IMR-90 (cell line): ENCODE measurements at regions not wholly inside any gene's neighbourhood (a gene's known extent, or its start where the extent isn't known, plus 50 kb on each side); places are given as distances from the start of the nearest gene placed in this dataset.

Experiments
- ATAC-seq: fragments of 200-7000 bp; cut with Tn5 transposase; 2 replicates; pipeline ENCODE4 v1.9.1; 2020; ENCODE audit warnings: low read depth, mild to moderate bottlenecking, moderate library complexity
- BruUV-seq: library from RNA; stranded (reverse); fragments of 400-500 nt; replicated peaks from 2 replicates; lab custom pipeline; 2021; lab: Mats Ljungman, UMichigan
- CTCF ChIA-PET: fragments of 300-600 bp; formaldehyde crosslinking; extraction: SDS; loops from one replicate; lab custom pipeline; 2021; ENCODE audit warnings: antibody characterized with exemption; lab: Yijun Ruan, JAX
- POLR2A ChIA-PET: fragments of 300-600 bp; sonication (Branson Sonifier 250); formaldehyde crosslinking; loops from one replicate; lab custom pipeline; 2022; ENCODE audit warnings: antibody characterized with exemption; ENCODE audit not compliant: unreplicated experiment; lab: Charles Lee
- DNase-seq: peaks from one replicate; pipeline ENCODE4 v3.0.0; 2013
- H2AFZ ChIP-seq: replicated peaks from 2 replicates; pipeline ENCODE3; 2013; ENCODE audit warnings: low read length, mild to moderate bottlenecking; ENCODE audit not compliant: poor library complexity
- H2AK5ac ChIP-seq: 2 replicates; pipeline ENCODE4 v1.6.1; 2013; ENCODE audit warnings: low read depth, low read length, inconsistent platforms
- H2AK9ac ChIP-seq: replicated peaks from 2 replicates; pipeline ENCODE3; 2013; ENCODE audit warnings: mild to moderate bottlenecking, low read depth, low read length, moderate library complexity; ENCODE audit not compliant: poor library complexity
- H2BK120ac ChIP-seq: 2 replicates; pipeline ENCODE4 v1.6.1; 2013; ENCODE audit warnings: low read depth, low read length, inconsistent platforms
- H2BK15ac ChIP-seq: 3 replicates; pipeline ENCODE4 v1.6.1; 2013; ENCODE audit warnings: low read depth, low read length, inconsistent platforms
- H2BK20ac ChIP-seq: 2 replicates; pipeline ENCODE4 v1.6.1; 2013; ENCODE audit warnings: low read depth, mild to moderate bottlenecking, inconsistent platforms, low read length, moderate library complexity
- H2BK5ac ChIP-seq: 2 replicates; pipeline ENCODE4 v1.6.1; 2013; ENCODE audit warnings: mild to moderate bottlenecking, low read depth, low read length, inconsistent platforms; ENCODE audit not compliant: poor library complexity, severe bottlenecking
- H3K14ac ChIP-seq: replicated peaks from 2 replicates; pipeline ENCODE4 v1.6.1; 2013; ENCODE audit warnings: low read depth, low read length, inconsistent platforms
- H3K18ac ChIP-seq: 2 replicates; pipeline ENCODE4 v1.6.1; 2013; ENCODE audit warnings: low read depth, low read length, control low read depth
- H3K23ac ChIP-seq: 2 replicates; pipeline ENCODE4 v1.6.1; 2013; ENCODE audit warnings: low read depth, low read length, inconsistent platforms
- H3K27ac ChIP-seq: 2 replicates; pipeline ENCODE4 v1.5.1; 2013; ENCODE audit warnings: mild to moderate bottlenecking, control low read depth, low read length; ENCODE audit not compliant: insufficient read depth
- H3K27me3 ChIP-seq: 2 replicates; pipeline ENCODE4 v1.6.1; 2013; ENCODE audit warnings: low read length; ENCODE audit not compliant: control insufficient read depth, insufficient read depth
- H3K36me3 ChIP-seq: 2 replicates; pipeline ENCODE4 v1.6.1; 2013; ENCODE audit warnings: low read length, mixed read lengths; ENCODE audit not compliant: control insufficient read depth, insufficient read depth
- H3K4ac ChIP-seq: 2 replicates; pipeline ENCODE4 v1.6.1; 2013; ENCODE audit warnings: low read depth, low read length, inconsistent platforms
- H3K4me1 ChIP-seq: 2 replicates; pipeline ENCODE4 v1.6.1; 2013; ENCODE audit warnings: low read length, mixed read lengths; ENCODE audit not compliant: control insufficient read depth, insufficient read depth
- H3K4me2 ChIP-seq: 2 replicates; pipeline ENCODE4 v1.6.1; 2013; ENCODE audit warnings: low read depth, mild to moderate bottlenecking, control low read depth, low read length, moderate library complexity
- H3K4me3 ChIP-seq: 2 replicates; pipeline ENCODE4 v1.5.1; 2013; ENCODE audit warnings: low read depth, mild to moderate bottlenecking, control low read depth, low read length, moderate library complexity; ENCODE audit not compliant: insufficient read depth
- H3K56ac ChIP-seq: 2 replicates; pipeline ENCODE4 v1.6.1; 2013; ENCODE audit warnings: low read length, inconsistent platforms; ENCODE audit not compliant: insufficient read depth; ENCODE audit errors: extremely low read depth
- H3K79me1 ChIP-seq, 2 experiments: 2 replicates each; pipeline ENCODE4 v1.6.1; 2013; ENCODE audit warnings: low read length in 2 of 2, inconsistent platforms in 1 of 2, low read depth in 1 of 2
- H3K9ac ChIP-seq: 2 replicates; pipeline ENCODE4 v1.6.1; 2013; ENCODE audit warnings: low read depth, low read length, control low read depth
- H3K9me1 ChIP-seq: 2 replicates; pipeline ENCODE4 v1.6.1; 2013; ENCODE audit warnings: low read length, inconsistent platforms; ENCODE audit not compliant: insufficient read depth
- H3K9me3 ChIP-seq: 2 replicates; pipeline ENCODE4 v1.6.1; 2013; ENCODE audit warnings: low read length; ENCODE audit not compliant: control insufficient read depth, insufficient read depth
- H4K20me1 ChIP-seq: 2 replicates; pipeline ENCODE4 v1.6.1; 2013; ENCODE audit warnings: low read length, inconsistent platforms; ENCODE audit not compliant: insufficient read depth
- H4K5ac ChIP-seq: 2 replicates; pipeline ENCODE4 v1.6.1; 2013; ENCODE audit warnings: mild to moderate bottlenecking, low read depth, low read length, control low read depth
- H4K8ac ChIP-seq, 2 experiments: 2 replicates each; pipeline ENCODE4 v1.6.1; 2013; ENCODE audit warnings: low read depth in 2 of 2, low read length in 2 of 2, control low read depth in 1 of 2, inconsistent platforms in 1 of 2
- H4K91ac ChIP-seq: 2 replicates; pipeline ENCODE4 v1.6.1; 2013; ENCODE audit warnings: low read depth, low read length, inconsistent platforms; ENCODE audit not compliant: insufficient read depth
- BHLHE40 ChIP-seq: fragments of 150-350 bp; IDR thresholded peaks from 2 replicates; pipeline ENCODE4 v1.6.1; 2016; ENCODE audit warnings: mild to moderate bottlenecking, low read depth, low read length
- CEBPB ChIP-seq: IDR thresholded peaks from 2 replicates; pipeline ENCODE4 v1.6.1; 2012; ENCODE audit warnings: low read depth, low read length, improper control_type of control experiment
- CHD1 ChIP-seq: IDR thresholded peaks from 2 replicates; pipeline ENCODE4 v1.6.1; 2012; ENCODE audit warnings: low read depth, low read length, improper control_type of control experiment
- FOS ChIP-seq: fragments of 150-350 bp; IDR thresholded peaks from 2 replicates; pipeline ENCODE4 v1.6.1; 2016; ENCODE audit warnings: low read depth, low read length
- MAZ ChIP-seq: IDR thresholded peaks from 2 replicates; pipeline ENCODE4 v1.6.1; 2012; ENCODE audit warnings: low read depth, mild to moderate bottlenecking, low read length, improper control_type of control experiment, moderate library complexity, borderline replicate concordance
- MXI1 ChIP-seq: IDR thresholded peaks from 2 replicates; pipeline ENCODE4 v1.6.1; 2012; ENCODE audit warnings: low read depth, mild to moderate bottlenecking, low read length, moderate library complexity, borderline replicate concordance
- NFE2L2 ChIP-seq: fragments of 150-350 bp; IDR thresholded peaks from 2 replicates; pipeline ENCODE4 v1.6.1; 2016; ENCODE audit warnings: low read depth, mild to moderate bottlenecking, low read length
- POLR2A ChIP-seq: IDR thresholded peaks from 2 replicates; pipeline ENCODE4 v1.6.1; 2012; ENCODE audit warnings: mild to moderate bottlenecking, low read depth, low read length
- RAD21 ChIP-seq: IDR thresholded peaks from 2 replicates; pipeline ENCODE4 v1.6.1; 2012; ENCODE audit warnings: low read length, improper control_type of control experiment
- RCOR1 ChIP-seq: IDR thresholded peaks from 2 replicates; pipeline ENCODE4 v1.6.1; 2012; ENCODE audit warnings: mild to moderate bottlenecking, low read length, improper control_type of control experiment; ENCODE audit not compliant: insufficient replicate concordance
- SMC3 ChIP-seq: fragments of 150-350 bp; IDR thresholded peaks from 2 replicates; pipeline ENCODE4 v1.6.1; 2016; ENCODE audit warnings: low read depth, mild to moderate bottlenecking, antibody characterized with exemption, low read length, moderate library complexity
- WGBS, 2 experiments: methylation state at CpG; one replicate each; pipeline versions ENCODE4 v1.1.5 to v1.1.7; 2013; ENCODE audit warnings: missing lambda C conversion rate in 2 of 2; ENCODE audit not compliant: insufficient read length in 1 of 2; ENCODE audit errors: extremely low coverage in 2 of 2; 5-methylcytosine and 5-hydroxymethylcytosine counted together
- dilution Hi-C: fragments of 300-500 bp; cut with HindIII; formaldehyde crosslinking; loops from one replicate; pipeline ENCODE4 v1.14.3; 2018; ENCODE audit warnings: low sequenced_read_pairs; ENCODE audit not compliant: unreplicated experiment
- in situ Hi-C: fragments of 300-500 bp; cut with MboI; formaldehyde crosslinking; loops from 3 replicates; pipeline ENCODE4 v1.14.3; 2019; ENCODE audit warnings: low sequenced_read_pairs, inconsistent platforms, mixed read lengths
- intact Hi-C: fragments of 100-400 bp; cut with micrococcal nuclease; formaldehyde crosslinking; loops from 2 replicates; pipeline ENCODE4 v1.10.0; 2022
- TF ChIP-seq, protein P1 (sequence below): fragments of 150-350 bp; IDR thresholded peaks from 2 replicates; pipeline ENCODE4 v1.6.1; 2016; ENCODE audit warnings: low read depth, mild to moderate bottlenecking, low read length, moderate library complexity, borderline replicate concordance
- TF ChIP-seq, protein P2 (sequence below): conservative IDR thresholded peaks from 2 replicates; pipeline ENCODE4 v1.5.1; 2012; ENCODE audit warnings: mild to moderate bottlenecking, low read depth, low read length, improper control_type of control experiment
- TF ChIP-seq, protein P3 (sequence below): fragments of 150-350 bp; IDR thresholded peaks from 2 replicates; pipeline ENCODE4 v1.6.1; 2017; ENCODE audit warnings: mild to moderate bottlenecking, antibody characterized with exemption, low read length, low read depth

DNA sequence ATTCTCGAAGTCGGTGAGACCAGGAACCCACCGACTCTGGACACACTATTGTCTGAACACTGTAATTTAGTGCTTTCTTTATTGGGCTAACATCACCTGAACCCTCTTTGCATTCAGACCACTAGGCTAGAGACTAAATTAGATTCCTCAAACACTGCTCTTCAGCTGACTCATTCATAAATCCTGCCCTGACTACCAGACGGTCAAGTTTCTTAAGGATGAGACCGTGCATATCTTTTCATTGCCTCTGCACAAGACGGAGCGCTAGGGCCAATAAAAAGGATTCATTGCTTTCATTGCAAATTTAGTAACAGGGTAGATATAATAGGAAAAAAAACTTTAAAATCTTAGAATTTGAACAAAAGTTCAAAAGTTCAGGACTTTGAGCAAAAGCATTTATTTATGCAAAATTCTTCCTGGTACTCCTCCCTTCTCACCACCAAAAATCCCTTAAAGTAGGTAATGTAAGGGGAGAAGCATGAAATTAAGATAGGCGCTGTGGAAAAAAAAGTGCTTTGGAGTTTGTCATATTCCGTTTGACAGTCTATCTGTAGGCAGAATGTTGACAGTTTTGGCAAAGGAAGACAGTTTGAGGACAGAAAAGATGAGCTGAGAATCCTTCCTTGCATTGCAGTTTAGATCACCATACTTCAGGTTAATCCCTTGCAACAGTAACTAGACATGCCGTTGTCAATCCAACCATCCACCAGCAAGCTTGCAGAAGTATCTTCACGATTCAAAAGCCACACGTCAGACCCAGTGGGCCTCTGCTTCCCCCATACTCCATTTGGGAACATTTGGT is 328.6 kb upstream of the JARID2 start:
- Histone ChIP-seq H4K8ac (no peak overlapping the region), H3K27me3 (no peaks in the 10 kb centered on the region), H4K5ac (no peak overlapping the region), H3K36me3 (no peaks in the 10 kb centered on the region), H2BK20ac (no peak overlapping the region; the same call in 1 of the 2 replicates), H3K18ac (no peak overlapping the region), H4K20me1 (no peaks in the 10 kb centered on the region), H3K4me1 (peaks cover 5% of the 10 kb centered on the region), H2AFZ (no peak overlapping the region), H3K79me1 (no peaks in the 10 kb centered on the region), H3K9ac (no peak overlapping the region), H3K4me2 (no peak overlapping the region), H3K9me1 (no peaks in the 10 kb centered on the region), H2AK9ac (no peak overlapping the region), H2BK5ac (no peak overlapping the region), H3K4ac (no peak overlapping the region), H4K91ac (no peak overlapping the region), H2BK15ac (no peak overlapping the region), H3K27ac (no peak overlapping the region), H3K23ac (0 out of 2 replicates have a peak overlapping the region, but pooled peaks have one; percentile 33), H3K56ac (peak overlapping the region; percentile 1; the same call in 1 of the 2 replicates), H2AK5ac (peak overlapping the region; percentile 52; the same call in 1 of the 2 replicates), H3K4me3 (no peak overlapping the region), H2BK120ac (no peak overlapping the region), H3K14ac (peak overlapping the region; percentile 37), H3K9me3 (no peaks in the 10 kb centered on the region)
- 50% methylated on average over 2 of the region's 12 CpGs; no CpG with 5 or more reads in 1 of the 2 experiments for WGBS, 2 experiments
- intact Hi-C loops (no loop called here), in situ Hi-C loops (no loop called here), dilution Hi-C loops (no loop called here)
- peak; percentile 79 for ATAC-seq
- TF ChIP-seq CHD1 (no peak), CEBPB (no peak), POLR2A (no peak), SMC3 (no peak), MAZ (no peak), NFE2L2 (no peak), RCOR1 (no peak), MXI1 (no peak), BHLHE40 (no peak), RAD21 (no peak), FOS (no peak)
- TF ChIP-seq, protein P1, sequence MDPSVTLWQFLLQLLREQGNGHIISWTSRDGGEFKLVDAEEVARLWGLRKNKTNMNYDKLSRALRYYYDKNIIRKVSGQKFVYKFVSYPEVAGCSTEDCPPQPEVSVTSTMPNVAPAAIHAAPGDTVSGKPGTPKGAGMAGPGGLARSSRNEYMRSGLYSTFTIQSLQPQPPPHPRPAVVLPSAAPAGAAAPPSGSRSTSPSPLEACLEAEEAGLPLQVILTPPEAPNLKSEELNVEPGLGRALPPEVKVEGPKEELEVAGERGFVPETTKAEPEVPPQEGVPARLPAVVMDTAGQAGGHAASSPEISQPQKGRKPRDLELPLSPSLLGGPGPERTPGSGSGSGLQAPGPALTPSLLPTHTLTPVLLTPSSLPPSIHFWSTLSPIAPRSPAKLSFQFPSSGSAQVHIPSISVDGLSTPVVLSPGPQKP = no peak
- TF ChIP-seq, protein P2, sequence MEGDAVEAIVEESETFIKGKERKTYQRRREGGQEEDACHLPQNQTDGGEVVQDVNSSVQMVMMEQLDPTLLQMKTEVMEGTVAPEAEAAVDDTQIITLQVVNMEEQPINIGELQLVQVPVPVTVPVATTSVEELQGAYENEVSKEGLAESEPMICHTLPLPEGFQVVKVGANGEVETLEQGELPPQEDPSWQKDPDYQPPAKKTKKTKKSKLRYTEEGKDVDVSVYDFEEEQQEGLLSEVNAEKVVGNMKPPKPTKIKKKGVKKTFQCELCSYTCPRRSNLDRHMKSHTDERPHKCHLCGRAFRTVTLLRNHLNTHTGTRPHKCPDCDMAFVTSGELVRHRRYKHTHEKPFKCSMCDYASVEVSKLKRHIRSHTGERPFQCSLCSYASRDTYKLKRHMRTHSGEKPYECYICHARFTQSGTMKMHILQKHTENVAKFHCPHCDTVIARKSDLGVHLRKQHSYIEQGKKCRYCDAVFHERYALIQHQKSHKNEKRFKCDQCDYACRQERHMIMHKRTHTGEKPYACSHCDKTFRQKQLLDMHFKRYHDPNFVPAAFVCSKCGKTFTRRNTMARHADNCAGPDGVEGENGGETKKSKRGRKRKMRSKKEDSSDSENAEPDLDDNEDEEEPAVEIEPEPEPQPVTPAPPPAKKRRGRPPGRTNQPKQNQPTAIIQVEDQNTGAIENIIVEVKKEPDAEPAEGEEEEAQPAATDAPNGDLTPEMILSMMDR = no peak
- TF ChIP-seq, protein P3, sequence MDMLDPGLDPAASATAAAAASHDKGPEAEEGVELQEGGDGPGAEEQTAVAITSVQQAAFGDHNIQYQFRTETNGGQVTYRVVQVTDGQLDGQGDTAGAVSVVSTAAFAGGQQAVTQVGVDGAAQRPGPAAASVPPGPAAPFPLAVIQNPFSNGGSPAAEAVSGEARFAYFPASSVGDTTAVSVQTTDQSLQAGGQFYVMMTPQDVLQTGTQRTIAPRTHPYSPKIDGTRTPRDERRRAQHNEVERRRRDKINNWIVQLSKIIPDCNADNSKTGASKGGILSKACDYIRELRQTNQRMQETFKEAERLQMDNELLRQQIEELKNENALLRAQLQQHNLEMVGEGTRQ = no peak
- BruUV-seq = no TSS peak
- CTCF ChIA-PET = no interaction called here
- POLR2A ChIA-PET = no interaction called here
- DNase-seq = peak; percentile 78
